Left kidney (tissue), 1 donor: ENCODE measurements at regions not wholly inside any gene's neighbourhood (a gene's known extent, or its start where the extent isn't known, plus 50 kb on each side); places are given as distances from the start of the nearest gene placed in this dataset.

Experiments used
- DNase-seq: peaks from one replicate; pipeline ENCODE4 v3.0.0-alpha.2; 2013

- no peak for DNase-seq
Measured at GRCh38 chr2:78301166-78301789, 724.2 kb upstream of the REG3G start.

- no peak for DNase-seq
Measured at GRCh38 chr2:78304678-78305077, 720.8 kb upstream of the REG3G start.

DNA sequence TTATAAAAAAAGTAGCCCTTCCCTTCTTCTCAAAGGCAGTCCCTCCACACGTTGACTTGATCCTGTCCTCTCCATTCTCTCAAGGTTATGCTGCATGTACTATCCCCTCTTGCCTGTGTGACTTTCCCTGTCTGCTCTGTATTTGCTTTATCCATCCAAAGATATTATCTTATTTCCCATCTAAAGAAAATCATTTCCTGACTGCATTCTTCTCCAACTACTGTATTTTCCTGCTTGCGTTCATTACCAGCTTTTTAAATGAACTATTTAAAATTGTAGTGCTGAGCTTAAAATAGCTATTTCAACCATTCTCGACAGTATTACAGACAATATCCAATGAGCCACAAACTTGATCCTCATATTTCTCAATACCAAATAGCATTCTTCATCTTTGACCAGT is 716.0 kb upstream of the REG3G start:
- DNase-seq: no peak

DNA sequence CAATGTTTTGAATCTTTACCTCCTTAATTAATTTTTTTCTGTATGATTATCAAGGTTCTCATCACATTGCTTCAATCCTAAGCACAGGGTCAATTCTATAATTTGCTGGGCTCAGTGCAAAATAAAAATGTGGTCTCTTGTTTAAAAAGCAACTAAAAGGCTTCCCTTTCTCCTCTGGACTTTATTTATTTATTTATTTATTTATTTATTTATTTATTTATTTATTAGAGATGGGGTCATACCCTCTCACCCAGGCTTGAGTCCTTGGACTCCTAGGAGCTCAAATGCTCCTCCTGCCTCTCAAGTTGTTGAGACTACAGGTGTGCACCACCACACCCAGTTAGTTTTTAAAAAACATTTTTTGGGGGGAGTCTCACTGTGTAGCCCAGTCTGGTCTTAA is 710.1 kb upstream of the REG3G start:
- DNase-seq: no peak

GRCh38 chr2:78318275-78318674 is 707.2 kb upstream of the REG3G start:
- no peak for DNase-seq

DNA sequence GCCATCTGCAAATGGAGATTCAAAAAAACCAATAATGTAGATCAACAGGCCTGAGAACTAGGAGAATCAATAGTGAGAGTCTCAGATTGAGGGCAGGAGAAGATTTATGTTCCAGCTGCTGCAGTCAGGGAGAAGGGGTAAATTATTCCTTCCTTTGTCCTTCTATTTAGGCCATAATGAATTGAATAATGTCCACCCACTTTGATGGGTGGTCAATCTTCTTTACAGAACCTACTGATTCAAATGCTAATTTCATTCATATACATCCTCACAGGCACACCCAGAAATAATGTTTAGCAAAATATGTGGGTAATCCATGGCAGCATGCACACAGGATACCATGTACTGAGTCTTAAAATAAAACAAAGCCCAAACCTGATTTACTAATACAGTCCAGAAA is 695.3 kb upstream of the REG3G start:
- DNase-seq: no peak

DNA sequence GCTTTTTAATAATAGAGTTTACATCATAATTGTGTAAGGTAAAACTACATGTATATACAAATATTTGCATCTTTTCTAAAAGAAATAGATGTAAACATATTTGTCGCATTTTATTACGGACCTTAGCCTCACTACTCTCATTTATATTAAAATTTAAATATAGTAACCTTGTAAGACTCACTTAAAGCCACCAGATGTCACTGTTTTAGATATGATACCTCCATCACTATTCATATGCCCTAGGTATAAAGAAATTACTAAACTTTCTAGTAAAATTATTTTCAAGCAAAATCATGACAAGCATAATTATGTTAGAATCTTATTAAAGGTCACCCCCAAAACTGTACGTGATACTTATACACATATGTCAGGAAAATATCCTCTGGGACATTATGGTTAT is 674.3 kb upstream of the REG3G start:
- DNase-seq: no peak

- no peak for DNase-seq
Measured at GRCh38 chr2:78353168-78353567, 672.3 kb upstream of the REG3G start.

DNA sequence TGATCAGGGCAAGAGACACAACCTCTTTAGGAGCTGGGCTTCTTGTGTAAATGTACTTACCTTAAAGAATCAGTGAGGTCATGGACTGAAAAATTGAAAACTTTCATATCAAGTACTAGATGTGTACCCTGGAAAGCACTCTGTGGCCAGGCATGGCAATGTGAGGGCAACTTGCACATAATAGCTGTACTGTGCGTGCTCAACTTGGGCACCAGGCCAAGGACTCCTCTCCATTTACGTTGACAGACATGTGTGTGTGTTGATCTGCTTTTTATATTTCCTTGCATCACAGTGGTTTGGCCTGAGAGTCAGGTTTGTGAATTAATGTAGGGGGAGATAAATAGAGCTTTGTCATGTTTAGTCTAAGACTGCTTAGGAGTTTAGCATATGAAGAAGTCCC is 669.5 kb upstream of the REG3G start:
- no peak for DNase-seq

DNA sequence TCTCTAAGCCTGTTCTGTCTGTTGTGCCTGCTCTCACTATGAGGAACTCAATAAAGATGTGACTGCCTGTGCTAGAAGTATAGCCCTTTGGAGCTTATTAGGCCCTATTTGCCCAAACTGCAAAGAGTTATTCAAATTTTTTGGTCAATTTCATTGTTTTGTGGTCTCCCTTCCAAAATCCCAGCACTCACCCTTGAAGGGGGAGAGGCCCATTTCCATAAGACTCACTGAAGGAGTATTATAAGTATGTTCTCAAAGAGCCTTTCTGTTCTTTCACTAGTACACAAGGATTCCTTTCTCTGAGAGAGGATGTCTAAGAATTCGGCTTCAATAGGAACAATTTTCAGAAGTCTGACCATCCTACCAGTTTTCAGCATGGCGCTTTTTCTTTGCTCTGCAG is 641.9 kb upstream of the REG3G start:
- no peak for DNase-seq

- DNase-seq: no peak
Measured at GRCh38 chr2:78397198-78397597, 628.3 kb upstream of the REG3G start.

DNA sequence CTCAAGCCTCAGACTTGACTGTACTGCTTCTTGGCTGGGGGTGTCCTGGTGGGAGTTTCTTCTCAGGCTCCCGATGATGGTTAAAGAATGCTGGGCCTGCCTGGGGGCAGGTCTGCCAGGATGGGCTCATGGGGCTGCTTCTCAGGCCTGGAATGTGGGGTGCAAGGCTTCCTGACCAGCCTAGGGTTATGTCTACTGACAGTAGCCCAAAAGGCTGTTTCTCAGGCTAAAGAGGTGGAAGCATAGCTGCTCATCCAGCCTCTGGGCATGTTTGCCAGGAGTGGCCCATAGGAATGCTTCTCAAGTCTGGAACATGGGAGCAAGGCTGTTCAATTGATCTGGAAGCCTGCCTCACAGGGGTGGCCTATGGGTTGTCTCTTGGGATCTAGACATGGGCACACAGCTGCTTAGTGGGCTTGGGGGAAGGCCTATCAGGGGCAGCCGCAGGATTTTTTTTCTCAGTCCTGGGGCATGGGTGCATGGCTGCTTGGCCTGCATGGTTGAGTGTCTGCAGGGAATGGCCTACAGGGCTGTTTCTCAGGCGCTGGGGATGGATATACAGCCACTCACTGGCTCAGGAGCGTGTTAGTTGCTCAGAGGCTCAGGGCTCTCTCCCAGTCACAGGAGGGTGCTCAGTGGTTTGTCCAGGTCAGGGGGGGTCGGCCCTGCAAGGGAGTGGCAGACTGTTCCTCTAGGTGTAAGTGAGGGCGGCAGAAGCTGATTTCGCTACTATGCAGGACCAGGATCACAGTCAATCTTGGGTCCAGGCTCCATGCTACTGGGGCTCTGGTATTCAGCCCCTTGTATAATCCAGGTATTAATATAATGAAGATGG is 617.3 kb upstream of the REG3G start:
- DNase-seq: no peak

DNA sequence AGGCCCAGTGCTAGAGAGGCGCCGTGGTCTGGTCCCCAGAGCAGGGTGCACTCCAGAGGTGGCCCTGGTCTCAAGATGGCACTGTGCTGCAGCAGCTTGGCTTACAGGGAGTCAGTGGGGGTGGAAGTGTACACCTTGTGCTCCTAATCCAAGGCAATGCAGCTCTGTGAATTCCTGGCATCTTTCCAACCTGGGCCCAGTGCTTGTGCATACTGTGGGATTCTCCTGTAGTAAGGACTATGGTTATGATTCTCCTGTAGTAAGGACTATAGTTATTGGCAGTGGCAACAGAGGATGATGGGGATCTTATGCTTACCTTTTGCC is 616.7 kb upstream of the REG3G start:
- DNase-seq: no peak

GRCh38 chr2:78411303-78411702 is 614.2 kb upstream of the REG3G start:
- no peak for DNase-seq

- no peak for DNase-seq
Measured at GRCh38 chr2:78416625-78417300, 608.7 kb upstream of the REG3G start.

GRCh38 chr2:78417355-78417754 is 608.1 kb upstream of the REG3G start:
- DNase-seq: peak; percentile 5

- DNase-seq: no peak
Measured at GRCh38 chr2:78418021-78418420, 607.5 kb upstream of the REG3G start.

- no peak for DNase-seq
Measured at GRCh38 chr2:78420132-78420531, 605.4 kb upstream of the REG3G start.

GRCh38 chr2:78423631-78424030 is 601.9 kb upstream of the REG3G start:
- no peak for DNase-seq

- DNase-seq: no peak
Measured at GRCh38 chr2:78427170-78427569, 598.3 kb upstream of the REG3G start.

GRCh38 chr2:78431241-78431640 is 594.3 kb upstream of the REG3G start:
- no peak for DNase-seq

GRCh38 chr2:78439122-78439521 is 586.4 kb upstream of the REG3G start:
- no peak for DNase-seq

DNA sequence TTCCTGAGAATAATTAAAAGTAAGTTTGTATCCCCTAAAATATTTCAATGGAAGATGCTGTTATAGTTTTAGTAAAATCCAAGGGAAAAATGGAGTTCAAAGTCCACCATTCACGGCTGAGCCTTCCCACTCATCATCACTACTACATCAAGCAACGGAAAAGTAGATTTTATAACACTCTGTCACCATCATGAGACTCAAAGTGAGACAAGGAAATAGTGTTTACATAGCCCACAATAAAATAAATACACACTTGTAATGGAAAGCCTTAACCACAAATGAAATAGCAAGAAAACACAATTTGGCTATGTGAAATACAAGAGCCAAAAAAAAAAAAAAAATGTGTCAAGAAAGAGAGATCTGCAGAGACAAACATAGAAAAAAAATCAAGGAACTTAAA is 569.9 kb upstream of the REG3G start:
- no peak for DNase-seq

DNA sequence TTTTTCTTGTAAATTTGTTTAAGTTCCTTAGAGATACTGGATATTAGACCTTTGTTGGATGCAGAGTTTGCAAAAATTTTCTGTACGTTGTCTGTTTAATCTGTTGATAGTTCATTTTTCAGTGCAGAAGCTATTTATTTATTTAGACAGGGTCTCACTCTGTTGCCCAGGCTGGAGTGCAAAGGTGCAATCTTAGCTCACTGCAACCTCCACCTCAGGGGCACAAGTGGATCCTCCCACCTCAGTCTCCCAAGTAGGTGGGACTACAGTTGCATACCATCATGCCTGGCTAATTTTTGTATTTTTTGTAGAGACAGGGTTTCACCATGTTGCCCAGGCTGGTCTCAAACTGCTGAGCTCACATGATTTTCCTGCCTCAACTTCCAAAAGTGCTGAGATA is 568.2 kb upstream of the REG3G start:
- no peak for DNase-seq
